Gastroesophageal sphincter (tissue), 3 donors: ENCODE measurements at regions not wholly inside any gene's neighbourhood (a gene's known extent, or its start where the extent isn't known, plus 50 kb on each side); places are given as distances from the start of the nearest gene placed in this dataset.

Source experiments
- CTCF ChIP-seq, 4 experiments: fragments of 200-600 bp in 2 of 4; fragments of 450-650 bp in 2 of 4; sonication (generic) in 1 of 4; IDR thresholded peaks; one replicate each; pipeline ENCODE4 v1.5.1; 2017 to 2019; ENCODE audit warnings: antibody characterized with exemption in 4 of 4, mild to moderate bottlenecking in 2 of 4, moderate library complexity in 2 of 4
- EP300 ChIP-seq: sonication (generic); formaldehyde crosslinking; IDR thresholded peaks from one replicate; pipeline ENCODE4 v1.6.1; 2017; ENCODE audit warnings: antibody characterized with exemption, mild to moderate bottlenecking
- POLR2A ChIP-seq, 2 donors: fragments of 450-650 bp; IDR thresholded peaks; one replicate each; pipeline ENCODE4 v1.6.1; 2017; ENCODE audit warnings: antibody characterized with exemption in 2 of 2, mild to moderate bottlenecking in 2 of 2, moderate library complexity in 1 of 2

DNA sequence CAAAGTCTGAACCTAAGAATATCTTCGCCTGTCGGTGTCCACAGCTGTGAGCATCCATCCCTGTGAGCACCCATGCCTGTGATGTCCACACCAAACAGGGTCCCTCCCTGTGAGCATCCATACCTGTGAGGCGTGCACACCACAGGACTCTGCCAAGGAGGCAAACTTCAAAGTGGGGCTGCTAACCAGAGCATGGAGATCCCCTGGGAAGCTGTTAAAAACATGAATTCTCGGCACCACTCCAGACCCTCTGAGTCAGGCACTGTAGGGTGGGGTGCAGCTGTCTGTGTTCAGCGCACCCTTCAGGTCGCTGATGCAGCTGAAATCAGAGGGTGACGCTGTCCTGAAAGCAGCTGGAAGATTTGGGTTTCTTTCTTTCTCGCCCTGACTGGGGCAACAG is 85.4 kb upstream of the NXT1 start:
- TF ChIP-seq CTCF (IDR thresholded peaks at IDR 0.05) (no peak), POLR2A (IDR thresholded peaks at IDR 0.05) (no peak), EP300 (no peak)
